Prostate gland (tissue), 2 donors: ENCODE measurements at regions not wholly inside any gene's neighbourhood (a gene's known extent, or its start where the extent isn't known, plus 50 kb on each side); places are given as distances from the start of the nearest gene placed in this dataset.

Source experiments
- DNase-seq: peaks from one replicate; pipeline ENCODE4 v3.0.0-alpha.2; 2019; ENCODE audit warnings: low spot score
- H3K27ac ChIP-seq, 2 donors: fragments of 200-600 bp; sonication (generic); 2 replicates each; pipeline ENCODE4 v1.5.1; 2017 to 2019
- H3K27me3 ChIP-seq: fragments of 200-600 bp; sonication (generic); replicated peaks from 2 replicates; pipeline ENCODE4 v1.5.1; 2019; ENCODE audit not compliant: insufficient read depth
- H3K36me3 ChIP-seq, 2 donors: fragments of 200-600 bp; sonication (generic); 1 replicate in 1 of 2; 2 replicates in 1 of 2; pipeline versions ENCODE4 v1.5.1 to v1.8.1; 2017 to 2019
- H3K4me1 ChIP-seq: fragments of 200-600 bp; sonication (generic); replicated peaks from 2 replicates; pipeline ENCODE4 v1.5.1; 2019
- H3K4me3 ChIP-seq, 2 donors: fragments of 200-600 bp; sonication (generic); 2 replicates each; pipeline ENCODE4 v1.5.1; 2017 to 2019
- H3K9me3 ChIP-seq: fragments of 200-600 bp; sonication (generic); 2 replicates; pipeline ENCODE4 v1.5.1; 2017
- CTCF ChIP-seq, 4 experiments: fragments of 200-600 bp in 2 of 4; fragments of 450-650 bp in 2 of 4; sonication (generic) in 2 of 4; IDR thresholded peaks; 1 replicate in 3 of 4; 2 replicates in 1 of 4; pipeline ENCODE4 v1.5.1; 2016 to 2019; ENCODE audit warnings: antibody characterized with exemption in 4 of 4, mild to moderate bottlenecking in 2 of 4, moderate library complexity in 2 of 4
- POLR2A ChIP-seq: fragments of 450-650 bp; IDR thresholded peaks from one replicate; pipeline ENCODE4 v1.6.1; 2016; ENCODE audit warnings: antibody characterized with exemption, mild to moderate bottlenecking
- POLR2AphosphoS5 ChIP-seq: sonication (generic); formaldehyde crosslinking; IDR thresholded peaks from one replicate; pipeline ENCODE4 v1.6.1; 2017; ENCODE audit warnings: antibody characterized with exemption
- WGBS: methylation state at CpG from one replicate; pipeline ENCODE4 v1.1.5; 2018; 5-methylcytosine and 5-hydroxymethylcytosine counted together
- intact Hi-C: fragments of 100-400 bp; cut with DNase I; formaldehyde crosslinking; loops from one replicate; pipeline ENCODE4 v1.14.2; 2022

GRCh38 chr20:22268675-22269074, 315.7 kb downstream of the FOXA2 start:
- 89% methylated on average over 2 of the region's 2 CpGs for WGBS
- no peaks in the 10 kb centered on the region for H3K4me1 ChIP-seq
- no peaks in the 10 kb centered on the region for H3K27me3 ChIP-seq
- TF ChIP-seq POLR2A (no peak), POLR2AphosphoS5 (no peak), CTCF (IDR thresholded peaks at IDR 0.05) (no peak)
- H3K27ac ChIP-seq, result no peak overlapping the region
- no peak for DNase-seq
- intact Hi-C loops, result no loop called here
- no peaks in the 10 kb centered on the region for H3K36me3 ChIP-seq
- no peaks in the 10 kb centered on the region for H3K9me3 ChIP-seq
- no peak overlapping the region for H3K4me3 ChIP-seq

- intact Hi-C loops, result no loop called here
- H3K4me3 ChIP-seq, result no peak overlapping the region
- TF ChIP-seq CTCF (IDR thresholded peaks at IDR 0.05) (no peak), POLR2AphosphoS5 (no peak), POLR2A (no peak)
- 50% methylated on average over 4 of the region's 4 CpGs for WGBS
- H3K36me3 ChIP-seq, result no peaks in the 10 kb centered on the region
- no peaks in the 10 kb centered on the region for H3K4me1 ChIP-seq
- DNase-seq, result no peak
- no peaks in the 10 kb centered on the region for H3K27me3 ChIP-seq
- H3K27ac ChIP-seq, result no peak overlapping the region
- H3K9me3 ChIP-seq, result no peaks in the 10 kb centered on the region
Measured at GRCh38 chr20:22264917-22265316, 319.5 kb downstream of the FOXA2 start.

GRCh38 chr20:22260506-22260905, 323.9 kb downstream of the FOXA2 start:
- no peaks in the 10 kb centered on the region for H3K4me1 ChIP-seq
- no peak for TF ChIP-seq POLR2AphosphoS5
- TF ChIP-seq CTCF (IDR thresholded peaks at IDR 0.05), result no peak
- no peak for TF ChIP-seq POLR2A
- intact Hi-C loops, result no loop called here
- H3K27ac ChIP-seq, result no peak overlapping the region
- no peaks in the 10 kb centered on the region for H3K27me3 ChIP-seq
- no peaks in the 10 kb centered on the region for H3K9me3 ChIP-seq
- no peak overlapping the region for H3K4me3 ChIP-seq
- no peaks in the 10 kb centered on the region for H3K36me3 ChIP-seq
- 26% methylated on average over 1 of the region's 1 CpG for WGBS
- DNase-seq, result no peak

- no peak for DNase-seq
- H3K27ac ChIP-seq, result no peak overlapping the region
- no peaks in the 10 kb centered on the region for H3K36me3 ChIP-seq
- WGBS, result 94% methylated on average over 6 of the region's 6 CpGs
- no peaks in the 10 kb centered on the region for H3K4me1 ChIP-seq
- intact Hi-C loops, result no loop called here
- TF ChIP-seq POLR2AphosphoS5, result no peak
- no peak for TF ChIP-seq POLR2A
- no peak for TF ChIP-seq CTCF (IDR thresholded peaks at IDR 0.05)
- H3K4me3 ChIP-seq, result no peak overlapping the region
- no peaks in the 10 kb centered on the region for H3K27me3 ChIP-seq
- H3K9me3 ChIP-seq, result no peaks in the 10 kb centered on the region
Measured at GRCh38 chr20:22257912-22258311, 326.5 kb downstream of the FOXA2 start.

GRCh38 chr20:22248051-22248667, 336.2 kb downstream of the FOXA2 start:
- Histone ChIP-seq H3K9me3 (no peaks in the 10 kb centered on the region), H3K4me1 (no peaks in the 10 kb centered on the region), H3K4me3 (no peak overlapping the region), H3K36me3 (no peaks in the 10 kb centered on the region), H3K27me3 (no peaks in the 10 kb centered on the region), H3K27ac (no peak overlapping the region)
- intact Hi-C loops, result no loop called here
- TF ChIP-seq CTCF (IDR thresholded peaks at IDR 0.05), result peak in 2 of 4 experiments; percentile 18 to 21
- TF ChIP-seq POLR2A, result no peak
- WGBS, result 36% methylated on average over 5 of the region's 5 CpGs
- DNase-seq, result no peak
